Colonic mucosa (tissue), 4 donors: ENCODE measurements at regions not wholly inside any gene's neighbourhood (a gene's known extent, or its start where the extent isn't known, plus 50 kb on each side); places are given as distances from the start of the nearest gene placed in this dataset.

ENCODE experiments used
- DNase-seq: peaks from one replicate; pipeline ENCODE4 v3.0.0-alpha.2; 2020
- H3K27ac ChIP-seq: fragments of 200-600 bp; one replicate; pipeline ENCODE4 v1.8.0; 2021
- H3K27me3 ChIP-seq: fragments of 200-600 bp; one replicate; pipeline ENCODE4 v1.8.0; 2021
- H3K36me3 ChIP-seq: fragments of 200-600 bp; one replicate; pipeline ENCODE4 v1.8.0; 2021
- H3K4me1 ChIP-seq: fragments of 200-600 bp; one replicate; pipeline ENCODE4 v1.8.0; 2021; ENCODE audit warnings: mild to moderate bottlenecking
- H3K4me3 ChIP-seq: fragments of 200-600 bp; one replicate; pipeline ENCODE4 v1.8.0; 2021
- H3K9ac ChIP-seq, 2 donors: one replicate each; pipeline ENCODE4 v1.7.0; 2013; ENCODE audit warnings: control low read depth in 2 of 2, low read depth in 2 of 2, low read length in 2 of 2
- H3K9me3 ChIP-seq: fragments of 200-600 bp; one replicate; pipeline ENCODE4 v1.8.0; 2021
- CTCF ChIP-seq: fragments of 200-600 bp; IDR thresholded peaks from one replicate; pipeline ENCODE4 v1.8.0; 2022; ENCODE audit warnings: antibody characterized with exemption, mild to moderate bottlenecking
- intact Hi-C: fragments of 100-400 bp; cut with DNase I; formaldehyde crosslinking; loops from one replicate; pipeline ENCODE4 v1.14.1; 2022
- donor health status: healthy.
- donor health status: DM: no; HTN: no; CAD: no.
- donor health status: DM: no; HTN: no; CAD: no.

GRCh38 chr2:140064243-140064642, 1284.1 kb upstream of the NXPH2 start:
- H3K9ac ChIP-seq = no peak overlapping the region
- no peak for DNase-seq
- no peaks in the 10 kb centered on the region for H3K36me3 ChIP-seq
- H3K9me3 ChIP-seq = no peaks in the 10 kb centered on the region
- no peak overlapping the region for H3K27ac ChIP-seq
- no peak overlapping the region for H3K4me3 ChIP-seq
- H3K27me3 ChIP-seq = no peaks in the 10 kb centered on the region
- intact Hi-C loops = no loop called here
- no peak for TF ChIP-seq CTCF
- no peaks in the 10 kb centered on the region for H3K4me1 ChIP-seq

GRCh38 chr2:140063356-140063755, 1283.2 kb upstream of the NXPH2 start:
- Histone ChIP-seq H3K36me3 (no peaks in the 10 kb centered on the region), H3K9ac (no peak overlapping the region), H3K4me3 (no peak overlapping the region), H3K27me3 (no peaks in the 10 kb centered on the region), H3K9me3 (no peaks in the 10 kb centered on the region), H3K4me1 (no peaks in the 10 kb centered on the region), H3K27ac (no peak overlapping the region)
- intact Hi-C loops = no loop called here
- DNase-seq = no peak
- no peak for TF ChIP-seq CTCF

- intact Hi-C loops = no loop called here
- no peak overlapping the region for H3K4me3 ChIP-seq
- no peak overlapping the region for H3K27ac ChIP-seq
- no peak for TF ChIP-seq CTCF
- no peaks in the 10 kb centered on the region for H3K36me3 ChIP-seq
- H3K9me3 ChIP-seq = no peaks in the 10 kb centered on the region
- no peaks in the 10 kb centered on the region for H3K4me1 ChIP-seq
- H3K27me3 ChIP-seq = no peaks in the 10 kb centered on the region
- DNase-seq = no peak
- no peak overlapping the region for H3K9ac ChIP-seq
Observed at GRCh38 chr2:140061240-140061639, 1281.0 kb upstream of the NXPH2 start.

- Histone ChIP-seq H3K27me3 (no peaks in the 10 kb centered on the region), H3K27ac (no peak overlapping the region), H3K9ac (no peak overlapping the region), H3K4me3 (no peak overlapping the region), H3K9me3 (no peaks in the 10 kb centered on the region), H3K36me3 (no peaks in the 10 kb centered on the region), H3K4me1 (no peaks in the 10 kb centered on the region)
- intact Hi-C loops = no loop called here
- TF ChIP-seq CTCF = no peak
- DNase-seq = no peak
Observed at GRCh38 chr2:140057928-140058327, 1277.7 kb upstream of the NXPH2 start.

GRCh38 chr2:140041811-140042210, 1261.6 kb upstream of the NXPH2 start:
- no peak overlapping the region for H3K4me3 ChIP-seq
- no peaks in the 10 kb centered on the region for H3K36me3 ChIP-seq
- H3K27me3 ChIP-seq = no peaks in the 10 kb centered on the region
- intact Hi-C loops = no loop called here
- H3K4me1 ChIP-seq = no peaks in the 10 kb centered on the region
- no peak for TF ChIP-seq CTCF
- H3K9me3 ChIP-seq = no peaks in the 10 kb centered on the region
- DNase-seq = no peak
- no peak overlapping the region for H3K9ac ChIP-seq
- H3K27ac ChIP-seq = no peak overlapping the region

GRCh38 chr2:140041239-140041638, 1261.0 kb upstream of the NXPH2 start:
- DNase-seq = no peak
- H3K4me1 ChIP-seq = no peaks in the 10 kb centered on the region
- H3K9ac ChIP-seq = no peak overlapping the region
- TF ChIP-seq CTCF = no peak
- no peak overlapping the region for H3K4me3 ChIP-seq
- no peaks in the 10 kb centered on the region for H3K36me3 ChIP-seq
- no peak overlapping the region for H3K27ac ChIP-seq
- no peaks in the 10 kb centered on the region for H3K9me3 ChIP-seq
- intact Hi-C loops = no loop called here
- no peaks in the 10 kb centered on the region for H3K27me3 ChIP-seq
